ENCODE measurements at regions not wholly inside any gene's neighbourhood (a gene's known extent, or its start where the extent isn't known, plus 50 kb on each side); places are given as distances from the start of the nearest gene placed in this dataset.

- Histone ChIP-seq H4K20me1 (ENCODE audit: insufficient read depth, low read length) (no peaks in the 10 kb centered on the region), H3K4me1 (ENCODE audit: insufficient read depth, low read length) (no peaks in the 10 kb centered on the region), H3K27ac (ENCODE audit: extremely low read length, insufficient read depth, low read length) (no peak overlapping the region), H3K27me3 (ENCODE audit: control insufficient read depth in 1 of 2, insufficient read depth in 2 of 2, low read length in 2 of 2) (no peaks in the 10 kb centered on the region), H3K4me2 (ENCODE audit: low read depth, low read length) (no peak overlapping the region), H3K9me3 (ENCODE audit: low read length) (peaks cover 4% of the 10 kb centered on the region; the same call in 1 of the 2 replicates), H3K9ac (ENCODE audit: insufficient read depth, low read depth, low read length) (no peak overlapping the region), H2AFZ (ENCODE audit: low read length) (no peak overlapping the region), H3K4me3 (replicated peaks in 1 of 3; ENCODE audit: insufficient read depth in 1 of 3, low read depth in 2 of 3, low read length in 3 of 3) (no peak overlapping the region), H3K79me2 (ENCODE audit: insufficient read depth, low read length) (no peaks in the 10 kb centered on the region), H3K36me3 (replicated peaks in 1 of 2; ENCODE audit: control insufficient read depth in 1 of 2, insufficient read depth in 2 of 2, low read length in 2 of 2) (no peaks in the 10 kb centered on the region)
- no peak for ATAC-seq
- 0% methylated on average over 3 of the region's 3 CpGs for WGBS (ENCODE audit: low lambda C conversion rate)
- no peak for DNase-seq (ENCODE audit: low spot score)
- ChIA-PET POLR2A (no interaction called here), CTCF (ENCODE audit: low intra/inter-chr PET ratio, low total read pairs) (no interaction called here)
- in situ Hi-C loops (cut with HindIII; ENCODE audit: extremely low pct_ligation_motif_present, low pct_unique_long_range_greater_than_20kb): no loop called here
- no TSS peak for BruUV-seq (replicated peaks)
- intact Hi-C loops (cut with micrococcal nuclease; ENCODE audit: unreplicated experiment): no loop called here
- no peak for FAIRE-seq
- TF ChIP-seq IKZF1 (IDR thresholded peaks at IDR 0.05) (no peak), ZIK1 (CRISPR knock-in tag; IDR thresholded peaks at IDR 0.05; ENCODE audit: borderline replicate concordance, low read depth) (no peak), ZNF687 (CRISPR knock-in tag; IDR thresholded peaks at IDR 0.05) (no peak), ZNF20 (CRISPR knock-in tag; IDR thresholded peaks at IDR 0.05) (no peak), CBX1 (IDR thresholded peaks at IDR 0.05; ENCODE audit: low read depth) (no peak), ZNF770 (CRISPR knock-in tag; IDR thresholded peaks at IDR 0.05) (no peak), HNF1A (IDR thresholded peaks at IDR 0.05; ENCODE audit: low read depth) (no peak), HNF1A (CRISPR knock-in tag; IDR thresholded peaks at IDR 0.05; ENCODE audit: borderline replicate concordance) (no peak), RBFOX2 (IDR thresholded peaks at IDR 0.05; ENCODE audit: low read depth, low read length) (no peak), GFI1 (CRISPR knock-in tag; IDR thresholded peaks at IDR 0.05; ENCODE audit: borderline replicate concordance) (no peak), SMYD3 (CRISPR knock-in tag; IDR thresholded peaks at IDR 0.05) (no peak), ZFP37 (CRISPR knock-in tag; IDR thresholded peaks at IDR 0.05; ENCODE audit: borderline replicate concordance) (no peak), ZNF546 (CRISPR knock-in tag; conservative IDR thresholded peaks at IDR 0.05) (no peak)
These were observed 633.3 kb downstream of the PTPRC start for GRCh38 chr1:199272139-199272544.
